Fibroblast of upper back skin (primary cell): ENCODE measurements at regions not wholly inside any gene's neighbourhood (a gene's known extent, or its start where the extent isn't known, plus 50 kb on each side); places are given as distances from the start of the nearest gene placed in this dataset.

Experiments used
- DNase-seq: peaks from one replicate; pipeline ENCODE4 v3.0.0-alpha.2; 2013

- no peak for DNase-seq
Observed at GRCh38 chr2:19846567-19846966, 55.2 kb downstream of the TTC32 start.

- DNase-seq, result no peak
Observed at GRCh38 chr2:19846030-19846429, 55.8 kb downstream of the TTC32 start.

GRCh38 chr2:19845323-19845920, 56.4 kb downstream of the TTC32 start:
- DNase-seq, result no peak

- no peak for DNase-seq
Observed at GRCh38 chr2:19844750-19845149, 57.0 kb downstream of the TTC32 start.

- DNase-seq, result no peak
Observed at GRCh38 chr2:19843992-19844515, 57.7 kb downstream of the TTC32 start.

DNA sequence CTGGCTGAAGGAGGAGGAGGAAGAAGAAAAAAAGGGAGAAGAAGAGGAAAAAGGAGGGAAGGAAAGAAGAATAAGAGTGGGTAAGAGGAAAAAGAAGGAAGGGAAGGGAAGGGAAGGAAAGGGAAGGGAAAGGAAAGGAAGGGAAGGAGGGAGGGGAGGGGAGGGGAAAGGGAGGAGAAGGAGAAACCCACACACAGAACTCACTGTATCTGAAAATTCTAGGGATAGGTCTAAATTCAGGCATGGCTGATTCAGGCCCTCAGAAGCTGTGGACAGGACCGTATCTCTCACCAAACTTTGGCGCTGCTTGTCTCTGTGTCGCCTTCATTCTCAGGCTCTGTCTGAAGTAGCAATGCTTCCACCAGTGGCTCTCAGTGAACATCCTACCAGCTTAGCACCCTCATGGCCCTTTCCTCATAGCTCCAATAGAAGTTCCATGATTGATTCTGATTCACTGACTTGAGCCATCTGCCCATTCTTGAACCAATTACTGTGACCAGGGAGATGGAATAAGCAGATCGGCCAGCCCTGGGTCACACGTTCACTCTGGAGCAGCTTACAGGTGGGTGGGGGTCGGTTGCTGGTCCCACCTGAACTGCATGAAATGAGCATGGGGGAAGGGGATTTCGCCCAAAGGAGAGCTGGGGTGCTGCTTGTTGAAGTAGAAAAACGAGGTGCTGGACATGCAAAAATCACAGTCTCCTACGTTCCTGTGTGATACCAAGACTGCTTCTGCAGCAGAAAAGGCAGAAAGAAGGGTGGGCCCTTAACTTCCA, 59.7 kb downstream of the TTC32 start:
- DNase-seq, result no peak

GRCh38 chr2:19839438-19839837, 62.3 kb downstream of the TTC32 start:
- no peak for DNase-seq

DNA sequence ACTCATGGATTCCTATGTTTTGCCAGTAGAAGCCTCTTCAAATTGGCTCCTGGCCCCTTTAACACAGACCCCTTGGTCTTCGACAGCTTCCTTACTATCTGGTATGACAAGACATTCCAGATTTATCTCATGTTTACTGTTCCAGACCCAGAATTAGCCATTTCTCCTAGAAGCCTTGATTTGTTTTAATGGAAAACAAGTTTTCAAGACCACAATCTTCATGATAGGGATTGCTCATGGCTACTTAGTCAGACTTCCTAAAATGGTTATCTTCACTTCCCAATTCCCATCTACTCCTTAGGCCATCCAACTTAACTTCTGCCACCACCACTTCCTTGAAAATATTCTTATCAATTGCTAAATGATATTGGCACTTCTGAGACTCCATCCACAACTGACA, 63.2 kb downstream of the TTC32 start:
- no peak for DNase-seq

- no peak for DNase-seq
Observed at GRCh38 chr2:19837235-19837766, 64.5 kb downstream of the TTC32 start.

- DNase-seq, result no peak
Observed at GRCh38 chr2:19835781-19836281, 66.0 kb downstream of the TTC32 start.

GRCh38 chr2:19833978-19834377, 67.8 kb downstream of the TTC32 start:
- DNase-seq, result no peak

DNA sequence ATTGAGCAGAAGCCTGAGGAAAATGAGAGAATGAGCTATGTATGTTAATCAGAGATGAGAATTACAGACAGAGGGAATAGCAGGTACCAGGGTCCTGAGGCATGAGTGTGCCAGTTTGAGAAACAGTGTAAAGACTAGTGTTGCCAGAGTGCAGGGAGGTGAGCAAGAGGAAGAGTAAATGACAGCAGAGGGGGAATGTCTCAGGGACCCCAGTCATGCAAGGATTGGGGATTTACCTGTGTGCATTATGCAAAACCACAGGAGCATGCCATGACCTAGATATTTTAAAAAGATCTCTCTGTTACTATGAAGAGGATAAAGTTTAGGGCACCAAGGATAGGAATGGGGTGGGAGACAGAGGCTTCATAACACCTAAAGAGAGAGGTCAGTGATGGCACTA, 72.1 kb downstream of the TTC32 start:
- DNase-seq, result no peak

GRCh38 chr2:19826874-19827273, 74.9 kb downstream of the TTC32 start:
- no peak for DNase-seq

GRCh38 chr2:19823507-19823906, 78.3 kb downstream of the TTC32 start:
- peak; percentile 22 for DNase-seq

GRCh38 chr2:19819097-19820065, 82.4 kb downstream of the TTC32 start:
- DNase-seq, result peak; percentile 78

DNA sequence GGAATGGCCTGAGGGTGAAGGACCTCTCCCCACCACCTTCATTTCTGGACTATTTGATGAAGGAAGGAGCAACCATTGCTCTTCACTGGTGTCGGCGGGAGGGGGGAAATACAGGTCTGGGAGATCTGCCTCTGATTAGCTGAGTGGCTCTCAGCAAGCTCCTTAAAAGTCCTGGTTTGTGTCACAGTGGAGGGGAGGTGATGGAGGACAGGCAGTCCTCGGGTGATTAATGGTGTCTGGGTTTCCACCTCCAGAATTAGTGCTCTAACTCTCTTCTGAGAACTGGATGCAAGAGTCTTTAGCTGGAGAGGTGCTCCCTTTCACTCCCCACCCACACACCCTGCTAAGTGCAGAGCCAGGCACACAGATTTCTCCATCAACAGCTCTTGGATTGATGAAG, 83.2 kb downstream of the TTC32 start:
- no peak for DNase-seq

GRCh38 chr2:19818039-19818438, 83.7 kb downstream of the TTC32 start:
- DNase-seq, result no peak

DNA sequence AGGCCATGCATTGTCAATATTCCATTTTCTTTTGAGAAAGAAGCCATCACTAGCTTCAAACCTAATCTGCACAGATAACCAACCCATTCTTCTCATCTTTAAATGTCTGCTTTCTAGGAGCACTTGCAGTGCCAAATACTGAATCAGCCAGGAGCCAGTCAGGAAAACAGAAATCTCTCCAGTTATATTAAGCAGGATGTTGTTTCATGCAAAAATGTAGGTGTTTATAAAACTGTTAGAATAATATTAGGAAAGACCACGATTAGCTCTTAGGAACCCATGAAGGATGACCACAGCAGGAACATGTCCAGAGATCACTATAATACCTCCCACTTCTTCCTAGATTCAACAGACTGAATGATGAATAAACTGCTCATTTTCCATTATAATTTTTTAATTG, 86.0 kb downstream of the TTC32 start:
- DNase-seq, result no peak

DNA sequence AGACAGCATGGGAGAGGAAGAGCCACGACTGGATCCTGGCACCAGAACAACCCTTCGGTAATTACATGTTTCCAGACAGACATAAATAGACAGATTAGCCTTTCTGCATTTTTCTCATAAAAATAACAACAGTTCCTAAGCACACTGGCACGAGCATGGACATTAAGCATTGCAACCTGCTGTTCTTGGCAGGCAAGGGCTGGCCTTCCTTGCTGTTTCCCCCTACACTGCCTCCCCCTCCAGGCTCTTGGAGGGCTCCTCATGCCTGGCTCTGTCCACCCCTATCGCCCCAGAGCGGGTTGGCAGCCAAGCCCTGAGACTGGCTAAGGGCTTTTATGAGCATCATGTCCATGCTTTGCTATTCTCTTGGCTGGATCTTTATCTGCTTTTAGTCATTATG, 89.6 kb downstream of the TTC32 start:
- no peak for DNase-seq

DNA sequence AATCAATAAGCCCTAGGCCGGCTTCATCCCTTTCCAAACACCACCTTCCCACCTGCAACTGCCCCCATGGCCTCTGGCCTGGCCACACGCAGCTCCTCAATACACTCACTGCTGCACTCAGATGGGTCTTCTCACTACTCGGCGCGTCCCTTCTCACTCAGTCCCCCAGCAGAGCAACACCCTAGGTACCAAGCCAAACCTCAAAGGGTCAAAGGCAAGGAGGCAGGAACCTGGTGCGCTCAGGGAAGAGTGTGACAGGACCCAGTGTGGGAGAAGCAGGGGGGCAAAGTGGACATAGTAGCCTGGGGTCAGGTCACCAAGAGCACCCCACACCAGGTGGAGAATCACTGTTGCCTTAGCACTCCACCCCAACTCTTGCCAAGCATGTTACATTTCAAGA, 90.6 kb downstream of the TTC32 start:
- DNase-seq, result no peak

DNA sequence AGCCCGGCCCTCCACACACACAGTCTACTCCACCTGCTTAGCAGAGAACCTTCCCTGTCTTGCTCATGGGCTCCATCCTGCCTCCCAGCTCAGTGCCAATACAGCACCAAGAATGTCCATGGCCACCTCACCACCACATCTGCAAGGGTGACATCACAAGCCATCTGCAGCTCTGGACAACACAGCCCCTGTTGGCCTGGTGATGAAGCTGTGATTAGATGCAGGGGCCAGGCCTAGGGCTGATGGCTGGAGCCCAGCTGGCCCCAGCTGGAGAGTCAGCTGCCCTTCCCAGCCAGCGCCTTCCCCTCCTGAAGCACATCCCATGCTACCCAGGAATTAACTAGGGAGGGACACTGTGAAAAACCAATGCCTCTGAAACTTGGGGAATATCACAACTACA, 91.1 kb downstream of the TTC32 start:
- DNase-seq, result no peak

GRCh38 chr2:19810148-19810547, 91.6 kb downstream of the TTC32 start:
- no peak for DNase-seq

DNA sequence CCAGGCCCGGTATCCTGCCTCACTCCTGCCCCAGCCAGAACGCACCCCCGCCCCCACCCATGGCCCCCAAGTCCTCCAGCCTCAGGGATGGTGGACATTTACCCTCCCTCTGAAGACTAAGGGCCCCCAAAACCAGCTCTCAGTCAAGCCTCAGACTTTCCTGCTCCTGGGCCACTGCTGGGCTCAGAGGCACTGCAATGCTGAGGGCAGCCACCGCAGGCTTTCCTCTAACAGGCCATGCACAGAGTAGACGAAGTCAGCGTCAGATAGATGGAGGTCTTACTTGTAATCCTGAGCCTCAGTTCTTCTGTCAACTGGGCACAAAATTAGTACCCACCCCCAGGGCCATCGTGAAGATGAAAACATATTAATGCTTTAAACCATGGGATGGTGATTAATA, 92.6 kb downstream of the TTC32 start:
- no peak for DNase-seq
